PC-9 (cell line): ENCODE measurements at regions not wholly inside any gene's neighbourhood (a gene's known extent, or its start where the extent isn't known, plus 50 kb on each side); places are given as distances from the start of the nearest gene placed in this dataset.

Source experiments
- BruUV-seq: library from RNA; stranded (reverse); fragments of 400-500 nt; replicated peaks from 2 replicates; lab custom pipeline; 2021; lab: Mats Ljungman, UMichigan
- CTCF ChIA-PET: fragments of 300-600 bp; sonication (Branson Sonifier 250); formaldehyde crosslinking; loops from one replicate; lab custom pipeline; 2022; ENCODE audit warnings: antibody characterized with exemption; lab: Charles Lee
- POLR2A ChIA-PET: fragments of 300-600 bp; sonication (Branson Sonifier 250); formaldehyde crosslinking; loops from one replicate; lab custom pipeline; 2022; ENCODE audit warnings: antibody characterized with exemption; ENCODE audit not compliant: unreplicated experiment; lab: Charles Lee
- DNase-seq, 2 experiments: peaks; one replicate each; pipeline versions ENCODE4 v3.0.0 to v3.0.0-alpha.2; 2015 to 2022; ENCODE audit warnings: mixed read lengths in 1 of 2
- H2AFZ ChIP-seq: fragments of 200-600 bp; sonication (generic); 2 replicates; pipeline ENCODE4 v1.8.1; 2017; ENCODE audit warnings: antibody characterized with exemption
- H3F3A ChIP-seq: fragments of 200-600 bp; sonication (generic); 2 replicates; pipeline ENCODE4 v1.8.1; 2017; ENCODE audit warnings: antibody characterized with exemption, mild to moderate bottlenecking, low read depth; ENCODE audit not compliant: insufficient read depth
- H3K27ac ChIP-seq: fragments of 200-600 bp; sonication (generic); 2 replicates; pipeline ENCODE4 v1.6.1; 2016; ENCODE audit warnings: mixed run types
- H3K27me3 ChIP-seq: fragments of 200-600 bp; sonication (generic); 2 replicates; pipeline ENCODE4 v1.6.1; 2016; ENCODE audit warnings: low read depth, mixed run types; ENCODE audit not compliant: insufficient read depth
- H3K36me3 ChIP-seq: fragments of 200-600 bp; sonication (generic); 2 replicates; pipeline ENCODE4 v1.6.1; 2016; ENCODE audit warnings: low read depth, mixed run types
- H3K4me1 ChIP-seq: fragments of 200-600 bp; sonication (generic); replicated peaks from 2 replicates; pipeline ENCODE4 v1.6.1; 2016; ENCODE audit warnings: mixed run types; ENCODE audit not compliant: insufficient read depth
- H3K4me2 ChIP-seq: fragments of 200-600 bp; sonication (generic); 2 replicates; pipeline ENCODE4 v1.6.1; 2017; ENCODE audit warnings: mixed run types
- H3K4me3 ChIP-seq: fragments of 200-600 bp; sonication (generic); 2 replicates; pipeline ENCODE4 v1.6.1; 2016; ENCODE audit warnings: mixed run types
- H3K79me2 ChIP-seq: fragments of 200-600 bp; sonication (generic); 2 replicates; pipeline ENCODE4 v1.6.1; 2017; ENCODE audit warnings: low read depth, mixed run types
- H3K9me2 ChIP-seq: fragments of 200-600 bp; sonication (generic); 2 replicates; pipeline ENCODE4 v1.8.1; 2017; ENCODE audit warnings: mild to moderate bottlenecking; ENCODE audit not compliant: insufficient read depth
- H3K9me3 ChIP-seq: fragments of 200-600 bp; sonication (generic); 2 replicates; pipeline ENCODE4 v1.8.1; 2016; ENCODE audit warnings: low read depth; ENCODE audit not compliant: insufficient read depth
- H4K20me1 ChIP-seq: fragments of 200-600 bp; sonication (generic); 2 replicates; pipeline ENCODE4 v1.8.1; 2017; ENCODE audit not compliant: insufficient read depth
- CTCF ChIP-seq: fragments of 200-600 bp; sonication (generic); conservative IDR thresholded peaks from 2 replicates; pipeline ENCODE4 v1.6.1; 2017; ENCODE audit warnings: mixed run types, antibody characterized with exemption, mild to moderate bottlenecking, moderate library complexity
- EZH2 ChIP-seq: fragments of 200-600 bp; sonication (generic); IDR thresholded peaks from 2 replicates; pipeline ENCODE4 v1.8.0; 2017; ENCODE audit warnings: antibody characterized with exemption, low read depth
- intact Hi-C: fragments of 100-400 bp; cut with micrococcal nuclease; formaldehyde crosslinking; loops from one replicate; pipeline ENCODE4 v1.10.0; 2022; ENCODE audit not compliant: unreplicated experiment

- no peak overlapping the region for H3K4me2 ChIP-seq
- H3K79me2 ChIP-seq = no peaks in the 10 kb centered on the region
- H4K20me1 ChIP-seq = no peaks in the 10 kb centered on the region
- intact Hi-C loops = no loop called here
- CTCF ChIA-PET = no interaction called here
- no peaks in the 10 kb centered on the region for H3K9me2 ChIP-seq
- POLR2A ChIA-PET = no interaction called here
- no peak for DNase-seq
- H2AFZ ChIP-seq = no peak overlapping the region
- H3F3A ChIP-seq = no peaks in the 10 kb centered on the region
- no peaks in the 10 kb centered on the region for H3K36me3 ChIP-seq
- no peaks in the 10 kb centered on the region for H3K9me3 ChIP-seq
- no peak overlapping the region for H3K27ac ChIP-seq
- no TSS peak for BruUV-seq
- TF ChIP-seq CTCF = no peak
- no peak for TF ChIP-seq EZH2
- peaks cover 9% of the 10 kb centered on the region; the same call in 1 of the 2 replicates for H3K27me3 ChIP-seq
- H3K4me1 ChIP-seq = no peaks in the 10 kb centered on the region
- no peak overlapping the region for H3K4me3 ChIP-seq
Observed at GRCh38 chr4:189177130-189177529, 763.5 kb upstream of the FRG1 start.

GRCh38 chr4:189178125-189178746 is 762.4 kb upstream of the FRG1 start:
- H3K27me3 ChIP-seq = peaks cover 9% of the 10 kb centered on the region; the same call in 1 of the 2 replicates
- BruUV-seq = no TSS peak
- intact Hi-C loops = no loop called here
- H4K20me1 ChIP-seq = no peaks in the 10 kb centered on the region
- H3K9me2 ChIP-seq = no peaks in the 10 kb centered on the region
- no peak overlapping the region for H3K4me3 ChIP-seq
- ChIA-PET POLR2A (no interaction called here), CTCF (no interaction called here)
- H3K27ac ChIP-seq = no peak overlapping the region
- H3K9me3 ChIP-seq = no peaks in the 10 kb centered on the region
- no peaks in the 10 kb centered on the region for H3K79me2 ChIP-seq
- no peaks in the 10 kb centered on the region for H3F3A ChIP-seq
- TF ChIP-seq CTCF (no peak), EZH2 (no peak)
- DNase-seq = no peak
- H3K4me1 ChIP-seq = no peaks in the 10 kb centered on the region
- no peak overlapping the region for H2AFZ ChIP-seq
- H3K4me2 ChIP-seq = no peak overlapping the region
- H3K36me3 ChIP-seq = no peaks in the 10 kb centered on the region

- TF ChIP-seq CTCF = no peak
- TF ChIP-seq EZH2 = no peak
- Histone ChIP-seq H3K9me3 (no peaks in the 10 kb centered on the region), H3K9me2 (no peaks in the 10 kb centered on the region), H3K4me2 (no peak overlapping the region), H3K36me3 (no peaks in the 10 kb centered on the region), H3K79me2 (no peaks in the 10 kb centered on the region), H3K27ac (no peak overlapping the region), H3F3A (no peaks in the 10 kb centered on the region), H3K4me1 (no peaks in the 10 kb centered on the region), H2AFZ (no peak overlapping the region), H4K20me1 (no peaks in the 10 kb centered on the region), H3K4me3 (no peak overlapping the region), H3K27me3 (no peaks in the 10 kb centered on the region)
- no TSS peak for BruUV-seq
- no peak for DNase-seq
- intact Hi-C loops = no loop called here
- ChIA-PET CTCF (no interaction called here), POLR2A (no interaction called here)
Observed at GRCh38 chr4:189185810-189186432, 754.8 kb upstream of the FRG1 start.
